GM12878 (cell line): ENCODE measurements at regions not wholly inside any gene's neighbourhood (a gene's known extent, or its start where the extent isn't known, plus 50 kb on each side); places are given as distances from the start of the nearest gene placed in this dataset.

Experiments used
- ATAC-seq: fragments of 200-7000 bp; cut with Tn5 transposase; 3 replicates; pipeline ENCODE4 v1.9.1; 2020; ENCODE audit warnings: mild to moderate bottlenecking, moderate library complexity
- BruUV-seq: library from RNA; stranded (reverse); fragments of 400-500 nt; replicated peaks from 2 replicates; lab custom pipeline; 2021; lab: Mats Ljungman, UMichigan
- CTCF ChIA-PET: fragments of 300-600 bp; sonication (Branson Sonifier 250); formaldehyde crosslinking; extraction: SDS; loops from one replicate; lab custom pipeline; 2021; ENCODE audit warnings: inconsistent platforms; lab: Yijun Ruan, JAX
- POLR2A ChIA-PET: fragments of 350-600 bp; formaldehyde crosslinking; extraction: SDS; loops from one replicate; lab custom pipeline; 2021; ENCODE audit warnings: inconsistent platforms; lab: Charles Lee
- RAD21 ChIA-PET: fragments of 300-600 bp; sonication (Branson Sonifier 250); formaldehyde crosslinking; loops from one replicate; lab custom pipeline; 2023; ENCODE audit warnings: antibody characterized with exemption; ENCODE audit not compliant: unreplicated experiment; lab: Charles Lee
- SMC1A ChIA-PET: fragments of 300-600 bp; sonication (Branson Sonifier 250); formaldehyde crosslinking; loops from one replicate; lab custom pipeline; 2023; ENCODE audit not compliant: unreplicated experiment, uncharacterized antibody; lab: Charles Lee
- DNase-seq: peaks from one replicate; pipeline ENCODE4 v3.0.0-alpha.2; 2011; ENCODE audit warnings: low read depth, low spot score
- FAIRE-seq: peaks from 3 replicates; lab custom pipeline; 2011; peaks lifted over from hg19 to GRCh38; lab: Jason Lieb, UNC
- H2AFZ ChIP-seq: 2 replicates; pipeline ENCODE4 v1.6.0; 2011; ENCODE audit warnings: low read depth, low read length, control low read depth; ENCODE audit not compliant: control insufficient read depth
- H3K27ac ChIP-seq: 2 replicates; pipeline ENCODE4 v1.5.1; 2011; ENCODE audit warnings: control low read depth; ENCODE audit not compliant: control insufficient read depth, insufficient read depth
- H3K27me3 ChIP-seq, 2 experiments: replicated peaks in 1 of 2; 2 replicates each; pipeline versions ENCODE4 v1.6.0 to v1.6.1; 2011; ENCODE audit warnings: low read length in 1 of 2; ENCODE audit not compliant: control insufficient read depth in 2 of 2, insufficient read depth in 2 of 2
- H3K36me3 ChIP-seq, 2 experiments: 2 replicates each; pipeline ENCODE4 v1.5.1; 2011; ENCODE audit warnings: low read length in 1 of 2; ENCODE audit not compliant: control insufficient read depth in 2 of 2, insufficient read depth in 2 of 2
- H3K4me1 ChIP-seq: 2 replicates; pipeline ENCODE4 v1.6.1; 2011; ENCODE audit warnings: mild to moderate bottlenecking, low read length, moderate library complexity, mixed read lengths; ENCODE audit not compliant: control insufficient read depth, insufficient read depth
- H3K4me2 ChIP-seq: 2 replicates; pipeline ENCODE4 v1.6.0; 2011; ENCODE audit warnings: control low read depth; ENCODE audit not compliant: control insufficient read depth, insufficient read depth
- H3K4me3 ChIP-seq: fragments of 200-600 bp; sonication (generic); 2 replicates; pipeline ENCODE4 v1.5.1; 2016
- H3K79me2 ChIP-seq: 2 replicates; pipeline ENCODE4 v1.6.0; 2011; ENCODE audit warnings: low read length; ENCODE audit not compliant: control insufficient read depth, insufficient read depth
- H3K9ac ChIP-seq: 2 replicates; pipeline ENCODE4 v1.8.0; 2011; ENCODE audit warnings: low read length, control low read depth, mixed read lengths; ENCODE audit not compliant: control insufficient read depth, insufficient read depth
- H3K9me3 ChIP-seq: replicated peaks from 3 replicates; pipeline ENCODE4 v1.5.1; 2011; ENCODE audit warnings: mild to moderate bottlenecking, low read length; ENCODE audit not compliant: control insufficient read depth, insufficient read depth
- H4K20me1 ChIP-seq: 2 replicates; pipeline ENCODE4 v1.6.0; 2011; ENCODE audit not compliant: control insufficient read depth, insufficient read depth
- MYB ChIP-seq: fragments of 150-350 bp; IDR thresholded peaks from 2 replicates; pipeline ENCODE4 v1.6.1; 2014; ENCODE audit warnings: mild to moderate bottlenecking, low read depth, low read length, borderline replicate concordance
- PML ChIP-seq: IDR thresholded peaks from 2 replicates; pipeline ENCODE4 v1.6.1; 2012; ENCODE audit warnings: low read length, inconsistent platforms
- SMC3 ChIP-seq: IDR thresholded peaks from 2 replicates; pipeline ENCODE4 v1.6.1; 2011; ENCODE audit warnings: low read length, improper control_type of control experiment, borderline replicate concordance
- SPI1 ChIP-seq: IDR thresholded peaks from 2 replicates; pipeline ENCODE4 v1.6.1; 2011; ENCODE audit warnings: low read depth, mild to moderate bottlenecking, low read length, moderate library complexity, borderline replicate concordance; ENCODE audit not compliant: insufficient read depth
- SRF ChIP-seq, 2 experiments: IDR thresholded peaks; 2 replicates each; pipeline ENCODE4 v1.6.1; 2011; ENCODE audit warnings: low read depth in 2 of 2, low read length in 2 of 2, mild to moderate bottlenecking in 1 of 2, moderate library complexity in 1 of 2
- WGBS: methylation state at CpG from one replicate; pipeline ENCODE4 v1.1.6; 2016; ENCODE audit warnings: low lambda C conversion rate; ENCODE audit not compliant: insufficient replicate concordance, insufficient coverage; ENCODE audit errors: missing lambda C conversion rate; 5-methylcytosine and 5-hydroxymethylcytosine counted together
- in situ Hi-C: fragments of 300-500 bp; cut with MboI; formaldehyde crosslinking; loops from 9 replicates; pipeline ENCODE4 v1.14.3; 2018; ENCODE audit warnings: mixed read lengths
- intact Hi-C: fragments of 100-400 bp; cut with micrococcal nuclease; formaldehyde crosslinking; loops from one replicate; pipeline ENCODE4 v1.14.2; 2022; ENCODE audit not compliant: unreplicated experiment
- TF ChIP-seq, protein P1 (sequence below): fragments of 450-650 bp; IDR thresholded peaks from 2 replicates; pipeline ENCODE4 v1.6.1; 2016; ENCODE audit warnings: mild to moderate bottlenecking
- TF ChIP-seq, protein P2 (sequence below): IDR thresholded peaks from 2 replicates; pipeline ENCODE4 v1.6.1; 2012; ENCODE audit warnings: low read depth, low read length, improper control_type of control experiment

DNA sequence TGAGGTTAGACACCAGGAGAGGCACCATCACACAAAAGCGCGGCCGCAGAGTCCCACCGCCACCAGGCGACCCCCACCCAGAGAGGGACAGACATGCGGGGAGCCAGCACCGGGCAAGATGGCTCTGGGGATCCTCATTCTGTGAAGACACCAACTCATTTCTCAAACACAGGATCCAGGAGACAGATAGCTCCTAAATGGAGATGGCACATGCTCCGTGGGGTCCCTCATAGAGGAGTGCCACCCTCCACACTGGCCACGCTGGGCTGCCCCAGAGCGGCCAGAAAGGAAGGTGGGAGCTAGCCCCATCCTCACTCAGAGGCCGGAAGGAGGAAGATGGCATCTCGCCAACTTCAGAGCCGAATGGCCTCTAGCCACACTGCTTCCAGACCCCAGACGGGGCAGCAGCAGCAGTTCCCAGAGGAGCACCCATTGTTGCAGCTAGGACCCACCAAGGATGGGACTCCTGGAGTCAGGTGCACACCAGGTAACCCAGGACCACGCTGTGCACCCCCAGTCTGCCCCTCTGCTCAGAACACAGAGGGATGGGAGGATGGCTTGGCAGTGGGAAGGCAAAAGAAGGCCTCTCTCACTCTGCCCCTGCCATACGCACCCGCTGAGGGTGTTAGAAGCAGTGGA, 78.6 kb downstream of the ZIC5 start (continued):
- TF ChIP-seq SMC3 (no peak), PML (no peak), SRF (IDR thresholded peaks at IDR 0.05; ENCODE audit: low read depth in 2 of 2, low read length in 2 of 2) (no peak)
- TF ChIP-seq, protein P1, sequence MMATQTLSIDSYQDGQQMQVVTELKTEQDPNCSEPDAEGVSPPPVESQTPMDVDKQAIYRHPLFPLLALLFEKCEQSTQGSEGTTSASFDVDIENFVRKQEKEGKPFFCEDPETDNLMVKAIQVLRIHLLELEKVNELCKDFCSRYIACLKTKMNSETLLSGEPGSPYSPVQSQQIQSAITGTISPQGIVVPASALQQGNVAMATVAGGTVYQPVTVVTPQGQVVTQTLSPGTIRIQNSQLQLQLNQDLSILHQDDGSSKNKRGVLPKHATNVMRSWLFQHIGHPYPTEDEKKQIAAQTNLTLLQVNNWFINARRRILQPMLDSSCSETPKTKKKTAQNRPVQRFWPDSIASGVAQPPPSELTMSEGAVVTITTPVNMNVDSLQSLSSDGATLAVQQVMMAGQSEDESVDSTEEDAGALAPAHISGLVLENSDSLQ = no peak
- TF ChIP-seq, protein P2, sequence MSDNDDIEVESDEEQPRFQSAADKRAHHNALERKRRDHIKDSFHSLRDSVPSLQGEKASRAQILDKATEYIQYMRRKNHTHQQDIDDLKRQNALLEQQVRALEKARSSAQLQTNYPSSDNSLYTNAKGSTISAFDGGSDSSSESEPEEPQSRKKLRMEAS = no peak
- TF ChIP-seq, all 136 proteins: peak for 0

DNA sequence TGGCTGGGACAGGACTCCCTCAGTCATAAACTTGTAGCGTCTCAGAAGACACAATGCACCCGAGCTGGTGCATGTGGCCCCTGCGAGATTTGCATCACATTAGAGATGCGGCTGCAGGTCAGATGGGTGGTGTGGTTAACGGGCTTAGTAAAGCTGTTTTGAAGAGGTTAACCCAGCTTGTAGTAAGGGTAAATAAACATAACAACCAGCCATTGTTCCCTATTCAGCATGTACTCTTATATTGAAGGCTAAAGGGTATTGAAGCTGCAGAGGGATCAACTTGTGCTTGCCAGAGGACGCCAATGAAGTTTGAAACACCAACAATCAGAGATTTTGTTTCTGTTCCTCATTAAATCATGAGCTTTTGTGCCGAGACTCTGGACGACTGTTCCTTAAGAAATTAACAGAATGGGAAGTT, 79.4 kb downstream of the ZIC5 start:
- Histone ChIP-seq H3K36me3 (no peaks in the 10 kb centered on the region), H3K9ac (no peak overlapping the region), H3K4me1 (no peaks in the 10 kb centered on the region), H3K27me3 (peaks cover 0 to 12% of the 10 kb centered on the region in 2 experiments; a peak in 2 of 4 replicates), H4K20me1 (no peaks in the 10 kb centered on the region), H3K9me3 (no peaks in the 10 kb centered on the region), H2AFZ (no peak overlapping the region), H3K4me3 (no peak overlapping the region), H3K27ac (no peak overlapping the region), H3K4me2 (peak overlapping the region; percentile 4; the same call in 1 of the 2 replicates), H3K79me2 (no peaks in the 10 kb centered on the region)
- POLR2A ChIA-PET = no interaction called here
- no TSS peak for BruUV-seq
- RAD21 ChIA-PET = no interaction called here
- intact Hi-C loops (no loop called here), in situ Hi-C loops (no loop called here)
- DNase-seq (no peak), FAIRE-seq (no peak), ATAC-seq (peak; percentile 20; the same call in 1 of the 3 replicates)
- WGBS = 41% methylated on average over 8 of the region's 8 CpGs
- SMC1A ChIA-PET = interaction anchor here (1.3 kb wide), 1 partner anchor 16 kb away, joined by 3 read pairs; no protein-coding TSS in a partner anchor
- no peak for TF ChIP-seq MYB
- TF ChIP-seq SPI1 = peak; percentile 9; the same call in 1 of the 2 replicates
- CTCF ChIA-PET = interaction anchor here (0.6 to 1.8 kb wide), 3 partner anchors 8 to 620 kb away, joined by 3 to 9 read pairs (median 3); no protein-coding TSS in a partner anchor
